Brain microvascular endothelial cell (primary cell): ENCODE measurements at regions not wholly inside any gene's neighbourhood (a gene's known extent, or its start where the extent isn't known, plus 50 kb on each side); places are given as distances from the start of the nearest gene placed in this dataset.
A peak's percentile ranks its signal among the peaks of the same experiment; 100 is the strongest.

Source experiments
- DNase-seq: peaks from one replicate; pipeline ENCODE4 v3.0.0-alpha.2; 2020
- H3K27ac ChIP-seq: fragments of 250-450 bp; sonication (Bioruptor Pico); 2 replicates; pipeline ENCODE4 v1.5.1; 2020; ENCODE audit warnings: mild to moderate bottlenecking, moderate library complexity
- H3K27me3 ChIP-seq: fragments of 250-450 bp; sonication (Bioruptor Pico); replicated peaks from 2 replicates; pipeline ENCODE4 v1.5.1; 2020; ENCODE audit warnings: mild to moderate bottlenecking
- H3K36me3 ChIP-seq: fragments of 250-450 bp; sonication (Bioruptor Pico); replicated peaks from 2 replicates; pipeline ENCODE4 v1.5.1; 2020; ENCODE audit warnings: mild to moderate bottlenecking
- H3K4me3 ChIP-seq: 2 replicates; pipeline ENCODE4 v1.5.1; 2011; ENCODE audit warnings: low read depth, mild to moderate bottlenecking, control low read depth, low read length, moderate library complexity
- CTCF ChIP-seq: IDR thresholded peaks from 2 replicates; pipeline ENCODE4 v1.5.1; 2011; ENCODE audit warnings: low read depth, mild to moderate bottlenecking, moderate library complexity, low read length, control low read depth, inconsistent platforms; ENCODE audit errors: missing control alignments
- in situ Hi-C: cut with HindIII; loops from 2 replicates; pipeline ENCODE4 v1.10.0; 2017; ENCODE audit warnings: low sequenced_read_pairs, low pct_ligation_motif_present

- H3K36me3 ChIP-seq = no peaks in the 10 kb centered on the region
- in situ Hi-C loops = no loop called here
- H3K27me3 ChIP-seq = no peaks in the 10 kb centered on the region
- H3K4me3 ChIP-seq = no peak overlapping the region
- H3K27ac ChIP-seq = peak overlapping the region; percentile 84
- DNase-seq = no peak
- no peak for TF ChIP-seq CTCF
Observed at GRCh38 chr4:34182306-34182705, 2062.0 kb downstream of the ARAP2 start.

- DNase-seq = no peak
- no peak overlapping the region for H3K4me3 ChIP-seq
- TF ChIP-seq CTCF = no peak
- no peaks in the 10 kb centered on the region for H3K36me3 ChIP-seq
- no peaks in the 10 kb centered on the region for H3K27me3 ChIP-seq
- in situ Hi-C loops = no loop called here
- no peak overlapping the region for H3K27ac ChIP-seq
Observed at GRCh38 chr4:34183926-34184325, 2060.4 kb downstream of the ARAP2 start.

- no peaks in the 10 kb centered on the region for H3K36me3 ChIP-seq
- in situ Hi-C loops = no loop called here
- no peak for TF ChIP-seq CTCF
- no peak overlapping the region for H3K27ac ChIP-seq
- no peak for DNase-seq
- H3K27me3 ChIP-seq = no peaks in the 10 kb centered on the region
- H3K4me3 ChIP-seq = no peak overlapping the region
Observed at GRCh38 chr4:34187056-34187455, 2057.3 kb downstream of the ARAP2 start.

- H3K36me3 ChIP-seq = no peaks in the 10 kb centered on the region
- DNase-seq = no peak
- H3K27me3 ChIP-seq = no peaks in the 10 kb centered on the region
- in situ Hi-C loops = no loop called here
- H3K27ac ChIP-seq = no peak overlapping the region
- TF ChIP-seq CTCF = no peak
- H3K4me3 ChIP-seq = no peak overlapping the region
Observed at GRCh38 chr4:34191443-34191842, 2052.9 kb downstream of the ARAP2 start.

GRCh38 chr4:34193451-34194154, 2050.7 kb downstream of the ARAP2 start:
- H3K27me3 ChIP-seq = no peaks in the 10 kb centered on the region
- DNase-seq = no peak
- no peak overlapping the region for H3K4me3 ChIP-seq
- H3K27ac ChIP-seq = no peak overlapping the region
- H3K36me3 ChIP-seq = no peaks in the 10 kb centered on the region
- no peak for TF ChIP-seq CTCF
- in situ Hi-C loops = no loop called here

- no peak for TF ChIP-seq CTCF
Observed at GRCh38 chr4:34194585-34194984, 2049.7 kb downstream of the ARAP2 start.

More at GRCh38 chr4:34194585-34194984, 2049.7 kb downstream of the ARAP2 start:
- no peak overlapping the region for H3K27ac ChIP-seq
- in situ Hi-C loops = no loop called here
- no peaks in the 10 kb centered on the region for H3K36me3 ChIP-seq
- H3K27me3 ChIP-seq = no peaks in the 10 kb centered on the region
- H3K4me3 ChIP-seq = no peak overlapping the region
- no peak for DNase-seq
